Endodermal cell (in vitro differentiated cells): ENCODE measurements at regions not wholly inside any gene's neighbourhood (a gene's known extent, or its start where the extent isn't known, plus 50 kb on each side); places are given as distances from the start of the nearest gene placed in this dataset.

Experiments used
- DNase-seq: peaks from one replicate; pipeline ENCODE4 v3.0.0-alpha.2; 2017
- H3K27ac ChIP-seq: 2 replicates; pipeline ENCODE4 v1.5.1; 2013; ENCODE audit warnings: mild to moderate bottlenecking, low read depth, low read length, moderate library complexity
- H3K27me3 ChIP-seq: 2 replicates; pipeline ENCODE4 v1.6.1; 2013; ENCODE audit warnings: mild to moderate bottlenecking, low read length, moderate library complexity; ENCODE audit not compliant: insufficient read depth, control insufficient read depth, poor library complexity, severe bottlenecking
- H3K36me3 ChIP-seq: 2 replicates; pipeline ENCODE4 v1.7.0; 2013; ENCODE audit warnings: mild to moderate bottlenecking, low read length, moderate library complexity; ENCODE audit not compliant: control insufficient read depth, insufficient read depth
- H3K4me1 ChIP-seq: one replicate; pipeline ENCODE4 v1.7.0; 2013; ENCODE audit warnings: low read length; ENCODE audit not compliant: control insufficient read depth, insufficient read depth
- H3K4me3 ChIP-seq: 2 replicates; pipeline ENCODE4 v1.5.1; 2013; ENCODE audit warnings: mild to moderate bottlenecking, low read length, moderate library complexity
- H3K9ac ChIP-seq: 2 replicates; pipeline ENCODE4 v1.6.1; 2013; ENCODE audit warnings: mild to moderate bottlenecking, low read length, moderate library complexity; ENCODE audit not compliant: poor library complexity, severe bottlenecking; ENCODE audit errors: extremely low read depth
- H3K9me3 ChIP-seq: 2 replicates; pipeline ENCODE4 v1.6.1; 2013; ENCODE audit warnings: mild to moderate bottlenecking, low read length, moderate library complexity; ENCODE audit not compliant: control insufficient read depth
- H3K27ac Mint-ChIP-seq: 2 replicates; pipeline ENCODE4 v1.8.0; 2020; ENCODE audit warnings: mixed read lengths
- H3K27me3 Mint-ChIP-seq: 2 replicates; pipeline ENCODE4 v1.8.0; 2021; ENCODE audit warnings: mild to moderate bottlenecking, mixed read lengths; ENCODE audit not compliant: insufficient read depth
- H3K36me3 Mint-ChIP-seq: 2 replicates; pipeline ENCODE4 v1.8.0; 2020; ENCODE audit warnings: low read depth, mixed read lengths
- H3K4me1 Mint-ChIP-seq: 2 replicates; pipeline ENCODE4 v1.8.0; 2020; ENCODE audit warnings: mixed read lengths
- H3K4me3 Mint-ChIP-seq: 2 replicates; pipeline ENCODE4 v1.8.0; 2020; ENCODE audit warnings: mild to moderate bottlenecking, moderate library complexity, mixed read lengths
- H3K9me3 Mint-ChIP-seq: 2 replicates; pipeline ENCODE4 v1.8.0; 2020; ENCODE audit warnings: mild to moderate bottlenecking, mixed read lengths
- WGBS, 2 experiments: methylation state at CpG; one replicate each; pipeline versions ENCODE4 v1.1.5 to v1.1.7; 2013; ENCODE audit warnings: missing lambda C conversion rate in 2 of 2, mixed read lengths in 1 of 2; ENCODE audit not compliant: insufficient coverage in 1 of 2, insufficient read length in 1 of 2; 5-methylcytosine and 5-hydroxymethylcytosine counted together
- TF ChIP-seq, protein P1 (sequence below): fragments of 200-600 bp; sonication (generic); conservative IDR thresholded peaks from 2 replicates; pipeline ENCODE4 v1.5.0; 2021; ENCODE audit warnings: antibody characterized with exemption, mild to moderate bottlenecking

DNA sequence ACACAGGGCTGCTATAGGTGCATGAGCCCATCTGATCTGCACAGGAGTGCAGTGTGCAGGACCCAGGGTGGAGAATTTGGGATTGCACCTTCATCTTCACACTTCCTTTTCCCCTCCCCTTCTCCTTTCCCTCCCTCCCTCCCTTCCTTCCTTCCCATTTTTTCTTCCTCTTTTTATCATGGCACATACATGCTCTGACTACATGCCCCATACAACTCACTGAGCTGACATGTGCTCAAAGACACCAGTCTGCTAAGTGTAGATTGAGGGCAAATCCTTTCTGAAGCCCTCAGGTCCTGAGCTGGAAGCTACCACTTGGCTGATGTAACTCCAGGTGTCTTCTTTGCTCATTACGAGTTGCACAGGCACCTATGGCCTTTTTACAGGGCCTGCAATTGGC, 365.3 kb upstream of the ZNF32 start:
- TF ChIP-seq, protein P1, sequence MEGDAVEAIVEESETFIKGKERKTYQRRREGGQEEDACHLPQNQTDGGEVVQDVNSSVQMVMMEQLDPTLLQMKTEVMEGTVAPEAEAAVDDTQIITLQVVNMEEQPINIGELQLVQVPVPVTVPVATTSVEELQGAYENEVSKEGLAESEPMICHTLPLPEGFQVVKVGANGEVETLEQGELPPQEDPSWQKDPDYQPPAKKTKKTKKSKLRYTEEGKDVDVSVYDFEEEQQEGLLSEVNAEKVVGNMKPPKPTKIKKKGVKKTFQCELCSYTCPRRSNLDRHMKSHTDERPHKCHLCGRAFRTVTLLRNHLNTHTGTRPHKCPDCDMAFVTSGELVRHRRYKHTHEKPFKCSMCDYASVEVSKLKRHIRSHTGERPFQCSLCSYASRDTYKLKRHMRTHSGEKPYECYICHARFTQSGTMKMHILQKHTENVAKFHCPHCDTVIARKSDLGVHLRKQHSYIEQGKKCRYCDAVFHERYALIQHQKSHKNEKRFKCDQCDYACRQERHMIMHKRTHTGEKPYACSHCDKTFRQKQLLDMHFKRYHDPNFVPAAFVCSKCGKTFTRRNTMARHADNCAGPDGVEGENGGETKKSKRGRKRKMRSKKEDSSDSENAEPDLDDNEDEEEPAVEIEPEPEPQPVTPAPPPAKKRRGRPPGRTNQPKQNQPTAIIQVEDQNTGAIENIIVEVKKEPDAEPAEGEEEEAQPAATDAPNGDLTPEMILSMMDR: no peak
- H3K9me3 Mint-ChIP-seq: peaks cover under 1% of the 10 kb centered on the region

GRCh38 chr10:44012921-44013320, 364.2 kb upstream of the ZNF32 start:
- no peaks in the 10 kb centered on the region for H3K9me3 Mint-ChIP-seq
- H3K27ac Mint-ChIP-seq: no peak overlapping the region
- no peak for DNase-seq
- peaks cover 4% of the 10 kb centered on the region for H3K4me1 ChIP-seq
- WGBS, 2 experiments: 77 to 88% methylated on average over 2 to 3 of the region's 3 CpGs
- TF ChIP-seq, protein P1: peak; percentile 9
- no peaks in the 10 kb centered on the region for H3K27me3 ChIP-seq
- no peaks in the 10 kb centered on the region for H3K36me3 ChIP-seq
- no peak overlapping the region for H3K27ac ChIP-seq
- H3K27me3 Mint-ChIP-seq: peaks cover 4% of the 10 kb centered on the region
- no peak overlapping the region for H3K4me3 ChIP-seq
- H3K4me3 Mint-ChIP-seq: no peak overlapping the region
- H3K36me3 Mint-ChIP-seq: no peaks in the 10 kb centered on the region
- no peaks in the 10 kb centered on the region for H3K9me3 ChIP-seq
- H3K9ac ChIP-seq: no peak overlapping the region
- H3K4me1 Mint-ChIP-seq: peaks cover 15% of the 10 kb centered on the region

More for the DNA sequence above, 365.3 kb upstream of the ZNF32 start:
- Mint-ChIP-seq H3K27me3 (peaks cover 4% of the 10 kb centered on the region), H3K36me3 (no peaks in the 10 kb centered on the region), H3K27ac (no peak overlapping the region), H3K4me3 (no peak overlapping the region), H3K4me1 (peaks cover 15% of the 10 kb centered on the region)
- Histone ChIP-seq H3K9me3 (peaks cover 3% of the 10 kb centered on the region), H3K27me3 (no peaks in the 10 kb centered on the region), H3K36me3 (no peaks in the 10 kb centered on the region), H3K4me3 (no peak overlapping the region), H3K27ac (no peak overlapping the region), H3K4me1 (peaks cover 4% of the 10 kb centered on the region), H3K9ac (no peak overlapping the region)
- DNase-seq: no peak
- 80 to 88% methylated on average over 1 of the region's 1 CpG for WGBS, 2 experiments

DNA sequence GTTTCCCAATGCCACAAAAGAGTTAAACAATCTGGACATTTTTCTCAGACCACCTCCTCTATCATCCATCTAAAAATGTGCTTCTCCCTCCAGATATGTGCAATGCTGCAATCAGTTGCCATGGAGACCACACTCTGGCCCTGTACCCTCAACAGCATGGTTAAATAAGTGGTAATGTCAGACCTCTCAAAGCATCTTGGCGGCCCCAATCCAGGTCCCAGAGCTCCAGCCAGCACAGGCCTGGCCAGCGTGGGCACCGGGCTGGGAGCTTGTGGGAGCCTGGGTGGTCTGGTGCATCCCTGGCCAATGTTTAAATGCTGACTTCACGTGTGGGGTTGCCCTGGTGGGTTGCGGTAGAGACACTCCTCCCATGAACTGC, 362.9 kb upstream of the ZNF32 start:
- H3K27me3 ChIP-seq: no peaks in the 10 kb centered on the region

More for the DNA sequence above, 362.9 kb upstream of the ZNF32 start:
- TF ChIP-seq, protein P1: no peak
- no peak overlapping the region for H3K9ac ChIP-seq
- 89 to 94% methylated on average over 5 of the region's 5 CpGs for WGBS, 2 experiments
- Mint-ChIP-seq H3K4me1 (peaks cover 15% of the 10 kb centered on the region), H3K27me3 (peaks cover 6% of the 10 kb centered on the region), H3K9me3 (no peaks in the 10 kb centered on the region), H3K4me3 (no peak overlapping the region), H3K27ac (no peak overlapping the region), H3K36me3 (no peaks in the 10 kb centered on the region)
- DNase-seq: no peak
- no peaks in the 10 kb centered on the region for H3K36me3 ChIP-seq
- no peaks in the 10 kb centered on the region for H3K9me3 ChIP-seq
- no peak overlapping the region for H3K4me3 ChIP-seq
- peaks cover 4% of the 10 kb centered on the region for H3K4me1 ChIP-seq
- H3K27ac ChIP-seq: no peak overlapping the region
